Neural cell (in vitro differentiated cells): ENCODE measurements at regions not wholly inside any gene's neighbourhood (a gene's known extent, or its start where the extent isn't known, plus 50 kb on each side); places are given as distances from the start of the nearest gene placed in this dataset.

Experiments used
- H2AFZ ChIP-seq: fragments of 200-600, 300-800 bp; sonication (generic), shearing (Covaris generic); 2 replicates; pipeline ENCODE4 v1.6.0; 2014; ENCODE audit warnings: low read depth, mild to moderate bottlenecking, antibody characterized with exemption, low read length, moderate library complexity
- H3F3A ChIP-seq: fragments of 200-600 bp; shearing (Covaris generic); 2 replicates; pipeline ENCODE4 v1.6.1; 2016; ENCODE audit warnings: mild to moderate bottlenecking, moderate library complexity, mixed read lengths, antibody characterized with exemption, low read length; ENCODE audit not compliant: insufficient read depth, poor library complexity, severe bottlenecking
- H3K27ac ChIP-seq: fragments of 200-600, 300-800 bp; sonication (generic), shearing (Covaris generic); 2 replicates; pipeline ENCODE4 v1.5.1; 2014; ENCODE audit warnings: mild to moderate bottlenecking, low read length, moderate library complexity
- H3K27me3 ChIP-seq: fragments of 300-800, 200-600 bp; sonication (generic), shearing (Covaris generic); 2 replicates; pipeline ENCODE4 v1.6.0; 2014; ENCODE audit warnings: mild to moderate bottlenecking, low read depth, low read length, moderate library complexity; ENCODE audit not compliant: insufficient read depth
- H3K36me3 ChIP-seq: fragments of 300-800, 200-600 bp; sonication (generic), shearing (Covaris generic); 2 replicates; pipeline ENCODE4 v1.5.1; 2014; ENCODE audit warnings: mild to moderate bottlenecking, antibody characterized with exemption, low read length, moderate library complexity; ENCODE audit not compliant: insufficient read depth
- H3K4me2 ChIP-seq: fragments of 300-800, 200-600 bp; sonication (generic), shearing (Covaris generic); 2 replicates; pipeline ENCODE4 v1.6.0; 2014; ENCODE audit warnings: mild to moderate bottlenecking, low read length
- H3K4me3 ChIP-seq: fragments of 300-800, 200-600 bp; sonication (generic), shearing (Covaris generic); 2 replicates; pipeline ENCODE4 v1.5.1; 2014; ENCODE audit warnings: mild to moderate bottlenecking, low read length, moderate library complexity
- H3K79me2 ChIP-seq: fragments of 200-600 bp; shearing (Covaris generic); replicated peaks from 2 replicates; pipeline ENCODE4 v1.6.0; 2014; ENCODE audit warnings: mild to moderate bottlenecking, low read length, moderate library complexity; ENCODE audit not compliant: insufficient read depth
- H3K9ac ChIP-seq: fragments of 300-800, 200-600 bp; sonication (generic), shearing (Covaris generic); 2 replicates; pipeline ENCODE4 v1.6.1; 2016; ENCODE audit warnings: mild to moderate bottlenecking, low read length, mixed read lengths
- H3K9me2 ChIP-seq: fragments of 200-600 bp; shearing (Covaris generic); 2 replicates; pipeline ENCODE4 v1.6.1; 2016; ENCODE audit warnings: mild to moderate bottlenecking, low read length, mixed read lengths; ENCODE audit not compliant: insufficient read depth
- H3K9me3 ChIP-seq: fragments of 200-600, 300-800 bp; sonication (generic), shearing (Covaris generic); 2 replicates; pipeline ENCODE4 v1.6.1; 2016; ENCODE audit warnings: mild to moderate bottlenecking, mixed run types, low read length, moderate library complexity, mixed read lengths
- H4K20me1 ChIP-seq: fragments of 200-600 bp; shearing (Covaris generic); 2 replicates; pipeline ENCODE4 v1.6.1; 2016; ENCODE audit warnings: mild to moderate bottlenecking, mixed run types; ENCODE audit not compliant: insufficient read depth
- CTCF ChIP-seq: fragments of 450-650 bp; IDR thresholded peaks from 2 replicates; pipeline ENCODE4 v1.5.1; 2014; ENCODE audit warnings: antibody characterized with exemption, mild to moderate bottlenecking, moderate library complexity; ENCODE audit not compliant: poor library complexity, severe bottlenecking
- EP300 ChIP-seq: fragments of 450-650 bp; conservative IDR thresholded peaks from 2 replicates; pipeline ENCODE4 v1.6.1; 2014; ENCODE audit warnings: antibody characterized with exemption, mild to moderate bottlenecking, moderate library complexity; ENCODE audit not compliant: poor library complexity, severe bottlenecking
- EZH2 ChIP-seq: fragments of 200-600, 300-800 bp; shearing (Covaris generic), sonication (generic); IDR thresholded peaks from 2 replicates; pipeline ENCODE4 v1.6.1; 2014; ENCODE audit warnings: antibody characterized with exemption, low read length, borderline replicate concordance, mild to moderate bottlenecking; ENCODE audit not compliant: insufficient read depth, poor library complexity, severe bottlenecking
- MXI1 ChIP-seq: fragments of 450-650 bp; conservative IDR thresholded peaks from 2 replicates; pipeline ENCODE4 v1.6.1; 2014; ENCODE audit warnings: antibody characterized with exemption, mild to moderate bottlenecking; ENCODE audit not compliant: poor library complexity, severe bottlenecking
- POLR2AphosphoS5 ChIP-seq: IDR thresholded peaks from 2 replicates; pipeline ENCODE4 v1.6.1; 2012
- RAD21 ChIP-seq: fragments of 450-650 bp; conservative IDR thresholded peaks from 2 replicates; pipeline ENCODE4 v1.6.1; 2014; ENCODE audit warnings: antibody characterized with exemption, mild to moderate bottlenecking, moderate library complexity
- REST ChIP-seq: IDR thresholded peaks from 2 replicates; pipeline ENCODE4 v1.6.1; 2012; ENCODE audit warnings: borderline replicate concordance
- SMC3 ChIP-seq: fragments of 450-650 bp; conservative IDR thresholded peaks from 2 replicates; pipeline ENCODE4 v1.6.1; 2014; ENCODE audit warnings: antibody characterized with exemption, mild to moderate bottlenecking, moderate library complexity; ENCODE audit not compliant: poor library complexity
- TAF1 ChIP-seq: IDR thresholded peaks from 2 replicates; pipeline ENCODE4 v1.6.1; 2012; ENCODE audit warnings: low read depth

- H3K27ac ChIP-seq: no peak overlapping the region
- H3K4me2 ChIP-seq: no peak overlapping the region
- no peaks in the 10 kb centered on the region for H3K9me3 ChIP-seq
- no peak overlapping the region for H3K9ac ChIP-seq
- H3F3A ChIP-seq: no peaks in the 10 kb centered on the region
- H3K9me2 ChIP-seq: no peaks in the 10 kb centered on the region
- no peak overlapping the region for H3K4me3 ChIP-seq
- H4K20me1 ChIP-seq: no peaks in the 10 kb centered on the region
- H3K36me3 ChIP-seq: no peaks in the 10 kb centered on the region
- H2AFZ ChIP-seq: no peak overlapping the region
- no peaks in the 10 kb centered on the region for H3K79me2 ChIP-seq
- TF ChIP-seq EP300: no peak
- no peak for TF ChIP-seq MXI1
- TF ChIP-seq RAD21: no peak
- TF ChIP-seq EZH2: no peak
- no peak for TF ChIP-seq CTCF
- no peak for TF ChIP-seq POLR2AphosphoS5
- no peak for TF ChIP-seq REST
- TF ChIP-seq TAF1: no peak
- TF ChIP-seq SMC3: no peak
- H3K27me3 ChIP-seq: no peaks in the 10 kb centered on the region
These were observed 621.3 kb downstream of the SUCLG1 start for GRCh38 chr2:83837823-83838222.

GRCh38 chr2:83827618-83828017 is 631.5 kb downstream of the SUCLG1 start:
- Histone ChIP-seq H4K20me1 (no peaks in the 10 kb centered on the region), H3K9me3 (no peaks in the 10 kb centered on the region), H3K9me2 (no peaks in the 10 kb centered on the region), H3K27ac (no peak overlapping the region), H3K9ac (no peak overlapping the region), H3K79me2 (no peaks in the 10 kb centered on the region), H3K4me2 (no peak overlapping the region), H2AFZ (no peak overlapping the region), H3K4me3 (no peak overlapping the region), H3K36me3 (no peaks in the 10 kb centered on the region), H3K27me3 (no peaks in the 10 kb centered on the region), H3F3A (no peaks in the 10 kb centered on the region)
- no peak for TF ChIP-seq CTCF
- TF ChIP-seq EP300: no peak
- TF ChIP-seq RAD21: no peak
- TF ChIP-seq TAF1: no peak
- no peak for TF ChIP-seq MXI1
- TF ChIP-seq EZH2: no peak
- no peak for TF ChIP-seq POLR2AphosphoS5
- no peak for TF ChIP-seq REST
- no peak for TF ChIP-seq SMC3
